ENCODE measurements at regions not wholly inside any gene's neighbourhood (a gene's known extent, or its start where the extent isn't known, plus 50 kb on each side); places are given as distances from the start of the nearest gene placed in this dataset.

- DNase-seq (ENCODE audit: extremely low read depth, low read depth): no peak
Measured at GRCh38 chr18:25727281-25727985, 363.0 kb downstream of the SS18 start.

GRCh38 chr18:25726298-25726697, 364.1 kb downstream of the SS18 start:
- DNase-seq (ENCODE audit: extremely low read depth, low read depth): no peak

DNA sequence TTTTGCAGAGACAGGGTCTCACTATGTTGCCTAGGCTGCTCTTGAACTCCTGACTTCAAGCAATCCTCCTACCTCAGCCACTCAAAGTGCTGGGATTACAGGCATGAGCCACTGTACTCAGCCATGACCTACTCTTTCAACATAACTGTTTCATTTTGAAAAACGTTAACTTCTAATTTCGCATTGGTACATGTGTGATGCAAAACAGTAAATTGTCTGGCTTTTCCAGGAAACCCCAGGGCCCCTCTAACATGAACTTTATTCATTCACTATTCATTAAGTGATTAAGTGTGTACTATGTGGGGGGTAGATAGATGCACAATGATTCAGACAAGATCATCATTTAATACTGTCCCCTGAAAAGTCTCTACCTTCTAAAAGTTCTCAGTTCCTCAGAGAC, 364.9 kb downstream of the SS18 start:
- DNase-seq (ENCODE audit: extremely low read depth, low read depth): no peak

DNA sequence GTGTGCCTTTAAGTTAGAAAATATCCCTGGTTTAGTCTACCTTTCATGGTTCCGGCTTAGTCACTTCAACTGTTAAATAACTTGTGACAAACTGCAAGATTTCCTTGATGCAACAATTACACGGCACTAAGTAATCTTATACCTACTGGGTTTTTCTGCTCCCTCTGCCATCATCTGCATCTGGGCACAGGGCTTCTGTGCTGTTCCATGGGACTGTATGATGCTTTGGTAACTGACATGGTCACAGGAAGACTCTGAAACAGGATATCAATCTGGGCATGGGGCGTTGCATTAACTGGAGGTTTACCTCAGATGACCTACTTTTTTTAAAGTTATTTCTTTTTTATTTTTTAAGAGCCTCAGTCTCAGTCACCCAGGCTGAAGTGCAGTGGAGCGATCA, 365.4 kb downstream of the SS18 start:
- no peak for DNase-seq (ENCODE audit: extremely low read depth, low read depth)

DNA sequence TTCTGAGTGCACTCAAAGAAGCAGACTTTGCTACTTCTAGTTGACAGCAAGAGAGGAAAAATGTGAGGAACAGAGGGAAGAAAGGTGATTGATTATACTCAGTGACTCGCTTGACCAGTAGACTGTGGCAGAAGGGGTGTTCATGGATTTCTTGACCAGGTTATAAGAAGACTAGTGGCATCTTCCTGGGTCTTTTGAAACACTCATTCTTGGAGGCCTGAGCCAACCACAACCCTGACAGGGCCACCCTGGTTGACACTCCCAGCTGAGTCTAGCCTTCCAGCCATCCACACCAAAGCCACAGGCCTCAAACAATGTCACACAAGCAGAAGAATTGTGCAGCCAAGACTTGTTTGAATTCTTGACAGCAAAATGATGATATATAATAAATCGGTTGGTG, 366.3 kb downstream of the SS18 start:
- no peak for DNase-seq (ENCODE audit: extremely low read depth, low read depth)

DNA sequence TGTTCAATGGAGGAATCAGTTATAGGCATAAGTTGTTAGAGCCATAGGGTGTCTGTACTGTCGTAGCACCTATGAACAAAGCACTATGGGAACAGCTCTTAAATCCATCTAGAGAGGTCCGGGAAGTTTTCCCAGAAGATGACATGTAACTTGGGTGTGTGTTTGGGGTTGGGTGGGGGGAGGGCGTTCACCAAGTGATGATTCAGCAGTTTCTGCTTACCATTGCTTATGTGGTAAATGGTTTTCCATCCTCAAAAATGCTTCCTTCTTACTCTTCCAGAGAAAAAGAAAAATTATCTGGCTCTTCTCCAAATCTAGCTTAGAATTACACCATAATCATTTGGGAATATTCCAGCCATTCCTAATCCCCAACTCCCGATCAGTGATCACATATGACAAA, 361.1 kb upstream of the ZNF521 start:
- no peak for DNase-seq (ENCODE audit: extremely low read depth, low read depth)

- no peak for DNase-seq (ENCODE audit: extremely low read depth, low read depth)
Measured at GRCh38 chr18:25710981-25711380, 359.0 kb upstream of the ZNF521 start.

- no peak for DNase-seq (ENCODE audit: extremely low read depth, low read depth)
Measured at GRCh38 chr18:25705650-25706049, 353.7 kb upstream of the ZNF521 start.

GRCh38 chr18:25704494-25704893, 352.5 kb upstream of the ZNF521 start:
- no peak for DNase-seq (ENCODE audit: extremely low read depth, low read depth)

DNA sequence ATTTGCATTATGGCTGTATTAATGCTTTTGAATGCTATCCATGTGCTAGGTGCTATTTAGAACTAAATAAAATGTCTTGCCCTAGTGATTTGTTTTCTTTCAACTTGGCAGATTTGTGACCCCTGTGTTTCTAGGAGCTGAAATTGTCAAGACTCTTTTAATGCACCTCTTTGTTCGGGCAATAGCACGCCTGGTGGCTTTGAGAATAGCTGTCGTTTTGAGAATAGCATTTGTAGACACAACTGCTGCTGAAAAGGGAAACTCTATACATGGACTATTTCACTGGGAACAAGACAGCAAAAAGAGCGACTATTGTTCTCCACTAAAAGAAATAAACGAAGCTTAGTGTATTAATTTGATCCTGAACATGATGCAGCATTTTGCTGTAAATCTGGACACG, 352.1 kb upstream of the ZNF521 start:
- no peak for DNase-seq (ENCODE audit: extremely low read depth, low read depth)

GRCh38 chr18:25701821-25702220, 349.9 kb upstream of the ZNF521 start:
- no peak for DNase-seq (ENCODE audit: extremely low read depth, low read depth)

GRCh38 chr18:25686960-25687500, 335.1 kb upstream of the ZNF521 start:
- DNase-seq (ENCODE audit: extremely low read depth, low read depth): no peak

GRCh38 chr18:25685088-25685487, 333.1 kb upstream of the ZNF521 start:
- DNase-seq (ENCODE audit: extremely low read depth, low read depth): no peak

GRCh38 chr18:25679491-25679890, 327.5 kb upstream of the ZNF521 start:
- no peak for DNase-seq (ENCODE audit: extremely low read depth, low read depth)

DNA sequence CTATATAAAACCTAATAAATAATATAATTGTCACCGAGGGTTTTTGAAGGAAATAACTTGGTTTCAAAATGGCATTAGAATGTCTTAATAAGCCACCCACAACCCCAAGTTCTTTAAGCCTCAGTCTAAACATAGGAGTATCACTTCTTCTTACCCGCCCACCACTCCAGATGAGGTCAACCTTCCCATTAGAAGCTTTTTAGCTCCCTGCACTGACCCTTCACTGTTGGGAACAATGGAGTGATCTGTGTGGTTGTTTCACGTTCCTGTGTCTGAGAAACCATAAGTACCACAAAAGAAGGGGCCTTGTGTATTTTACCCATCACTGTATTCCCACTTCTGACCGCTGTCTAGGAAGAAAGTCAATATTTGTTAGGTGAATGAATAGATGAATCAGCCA, 326.3 kb upstream of the ZNF521 start:
- no peak for DNase-seq (ENCODE audit: extremely low read depth, low read depth)

DNA sequence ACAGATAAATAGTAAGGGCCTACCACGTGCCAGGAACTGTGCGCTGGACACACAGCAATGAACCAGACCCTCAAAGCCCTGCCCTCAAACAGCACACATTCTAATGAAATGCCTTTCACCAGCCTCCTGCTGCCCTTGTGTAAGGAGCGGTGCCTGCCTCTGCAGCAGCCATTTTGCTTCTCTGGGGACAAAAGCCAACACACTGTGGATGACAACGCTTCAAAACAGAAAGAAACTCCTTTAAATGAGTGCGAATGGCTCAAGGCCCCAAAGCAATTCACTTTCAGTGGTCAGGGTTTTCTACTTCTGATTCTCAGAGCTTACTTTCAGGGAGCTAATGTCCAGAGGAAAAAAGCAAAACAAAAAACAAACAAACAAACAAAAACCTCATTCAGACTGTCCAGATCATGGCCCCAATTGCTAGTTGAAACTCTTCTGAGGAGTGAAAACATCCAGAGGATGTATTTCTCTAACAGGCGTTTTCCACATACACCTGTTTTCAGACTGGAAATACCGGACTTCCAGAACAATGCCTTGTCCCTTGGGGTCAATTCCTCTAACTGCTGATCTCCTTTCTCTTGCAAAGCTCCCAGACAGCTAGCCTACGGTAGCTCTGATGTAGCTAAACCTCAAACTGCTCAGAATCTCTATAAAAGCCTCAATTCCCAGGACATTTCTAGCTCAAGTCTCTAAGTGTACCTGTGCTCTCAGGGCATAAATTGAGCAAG, 323.3 kb upstream of the ZNF521 start:
- DNase-seq (ENCODE audit: extremely low read depth, low read depth): no peak

DNA sequence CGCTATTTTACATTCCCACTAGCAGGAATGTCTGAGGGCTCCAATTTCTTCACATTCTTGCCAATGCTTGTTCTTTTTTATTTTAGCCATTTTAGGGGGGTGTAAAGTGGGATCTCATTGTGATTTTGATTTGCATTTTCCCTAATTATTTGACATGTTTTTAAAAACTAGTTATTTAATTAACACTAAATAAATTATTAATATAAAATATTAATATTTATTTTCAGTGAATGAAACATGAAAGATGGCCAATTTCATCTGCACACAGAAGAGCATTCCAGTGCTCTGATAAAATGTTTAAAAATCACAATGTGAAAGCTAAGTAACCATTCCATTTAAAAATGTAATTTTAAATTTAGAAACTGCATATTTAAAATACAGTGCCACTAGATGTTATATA, 322.2 kb upstream of the ZNF521 start:
- DNase-seq (ENCODE audit: extremely low read depth, low read depth): no peak

DNA sequence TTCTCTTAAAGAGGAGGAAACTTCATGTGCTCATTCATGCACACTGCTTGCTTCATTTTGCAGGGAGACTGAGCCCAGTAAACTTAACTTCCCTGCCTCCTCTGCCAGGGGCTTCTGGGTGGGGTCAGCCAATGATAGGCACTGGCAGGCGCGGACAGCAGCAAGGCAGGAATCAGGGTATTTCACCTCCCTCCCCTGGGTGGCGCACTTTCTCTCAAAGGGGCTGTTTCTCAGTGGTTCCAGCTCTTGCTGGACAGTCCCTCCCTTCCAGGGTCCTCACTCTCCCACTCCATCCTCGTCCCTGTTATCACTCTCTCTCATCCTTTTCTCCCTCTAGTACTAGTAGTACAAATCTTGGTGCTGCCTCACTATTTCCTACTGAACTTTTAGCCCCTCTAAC, 320.5 kb upstream of the ZNF521 start:
- no peak for DNase-seq (ENCODE audit: extremely low read depth, low read depth)

- no peak for DNase-seq (ENCODE audit: extremely low read depth, low read depth)
Measured at GRCh38 chr18:25669741-25670140, 317.8 kb upstream of the ZNF521 start.

DNA sequence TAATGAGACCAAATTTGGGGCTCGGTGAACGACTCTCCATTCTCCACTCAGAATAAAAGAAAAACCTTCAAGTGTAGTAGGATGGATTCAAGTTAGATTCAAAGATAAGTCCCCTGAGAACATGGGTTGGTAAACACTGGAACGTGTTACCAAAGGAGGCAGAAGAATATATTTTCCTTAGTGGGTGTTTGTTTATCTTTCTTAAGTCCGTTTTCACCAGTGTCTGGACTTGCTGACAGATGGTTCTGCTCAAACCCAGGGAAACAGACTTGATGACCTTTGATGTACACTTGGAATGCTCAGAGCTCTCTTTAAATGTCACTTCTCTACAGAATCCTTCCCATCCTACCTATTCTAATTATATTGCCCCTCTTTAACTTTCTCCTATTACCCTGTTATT, 310.3 kb upstream of the ZNF521 start:
- no peak for DNase-seq (ENCODE audit: extremely low read depth, low read depth)

GRCh38 chr18:25661831-25662230, 309.9 kb upstream of the ZNF521 start:
- no peak for DNase-seq (ENCODE audit: extremely low read depth, low read depth)

- no peak for DNase-seq (ENCODE audit: extremely low read depth, low read depth)
Measured at GRCh38 chr18:25659541-25659940, 307.6 kb upstream of the ZNF521 start.
